ENCODE measurements at regions not wholly inside any gene's neighbourhood (a gene's known extent, or its start where the extent isn't known, plus 50 kb on each side); places are given as distances from the start of the nearest gene placed in this dataset.

- no peak overlapping the region for H3K27ac ChIP-seq
- TF ChIP-seq ZFX (IDR thresholded peaks at IDR 0.05; ENCODE audit: borderline replicate concordance) (no peak), CTCF (IDR thresholded peaks at IDR 0.05) (no peak)
These were observed 91.1 kb upstream of the ATP8A1 start for GRCh38 chr4:42747971-42748370.

- no peak for TF ChIP-seq ZFX (IDR thresholded peaks at IDR 0.05; ENCODE audit: borderline replicate concordance)
- TF ChIP-seq CTCF (IDR thresholded peaks at IDR 0.05) = no peak
- H3K27ac ChIP-seq = no peak overlapping the region
These were observed 79.8 kb upstream of the ATP8A1 start for GRCh38 chr4:42736527-42737195.

- H3K27ac ChIP-seq = no peak overlapping the region
- TF ChIP-seq ZFX (IDR thresholded peaks at IDR 0.05; ENCODE audit: borderline replicate concordance) (no peak), CTCF (IDR thresholded peaks at IDR 0.05) (no peak)
These were observed 76.5 kb upstream of the ATP8A1 start for GRCh38 chr4:42733380-42733779.

- TF ChIP-seq ZFX (IDR thresholded peaks at IDR 0.05; ENCODE audit: borderline replicate concordance) = no peak
- no peak for TF ChIP-seq CTCF (IDR thresholded peaks at IDR 0.05)
- no peak overlapping the region for H3K27ac ChIP-seq
These were observed 75.9 kb upstream of the ATP8A1 start for GRCh38 chr4:42732776-42733175.

- no peak overlapping the region for H3K27ac ChIP-seq
- TF ChIP-seq ZFX (IDR thresholded peaks at IDR 0.05; ENCODE audit: borderline replicate concordance) (no peak), CTCF (IDR thresholded peaks at IDR 0.05) (no peak)
These were observed 72.8 kb upstream of the ATP8A1 start for GRCh38 chr4:42729505-42730237.

GRCh38 chr4:42724451-42724850 is 67.5 kb upstream of the ATP8A1 start:
- TF ChIP-seq CTCF (IDR thresholded peaks at IDR 0.05) (no peak), ZFX (IDR thresholded peaks at IDR 0.05; ENCODE audit: borderline replicate concordance) (no peak)

GRCh38 chr4:42720533-42720932 is 63.6 kb upstream of the ATP8A1 start:
- H3K27ac ChIP-seq = no peak overlapping the region
- TF ChIP-seq ZFX (IDR thresholded peaks at IDR 0.05; ENCODE audit: borderline replicate concordance) = no peak
- TF ChIP-seq CTCF (IDR thresholded peaks at IDR 0.05) = no peak

More at GRCh38 chr4:42724451-42724850, 67.5 kb upstream of the ATP8A1 start:
- no peak overlapping the region for H3K27ac ChIP-seq

Data from 22Rv1 (cell line).